Gastrocnemius medialis (tissue), 4 donors: ENCODE measurements at regions not wholly inside any gene's neighbourhood (a gene's known extent, or its start where the extent isn't known, plus 50 kb on each side); places are given as distances from the start of the nearest gene placed in this dataset.

Experiments used
- ATAC-seq, 2 donors: fragments of 150-250 bp; one replicate each; pipeline ENCODE4 v1.9.1; 2016
- DNase-seq, 2 donors: peaks; one replicate each; pipeline ENCODE4 v3.0.0-alpha.2; 2019
- H3K27ac ChIP-seq, 4 donors: fragments of 200-600 bp; sonication (generic); 1 replicate in 1 of 4; 2 replicates in 3 of 4; pipeline ENCODE4 v1.5.1; 2016 to 2018; ENCODE audit warnings: mild to moderate bottlenecking in 2 of 4, moderate library complexity in 1 of 4
- H3K27me3 ChIP-seq, 3 donors: fragments of 200-600 bp; sonication (generic) in 2 of 3; 1 replicate in 1 of 3; 2 replicates in 2 of 3; pipeline versions ENCODE4 v1.5.1 to v1.6.0; 2016 to 2019; ENCODE audit warnings: mild to moderate bottlenecking in 1 of 3, moderate library complexity in 1 of 3
- H3K36me3 ChIP-seq, 2 donors: fragments of 200-600 bp; sonication (generic) in 1 of 2; one replicate each; pipeline ENCODE4 v1.5.1; 2017 to 2018
- H3K4me1 ChIP-seq, 2 donors: fragments of 200-600 bp; sonication (generic) in 1 of 2; one replicate each; pipeline ENCODE4 v1.5.1; 2016 to 2017; ENCODE audit warnings: mild to moderate bottlenecking in 2 of 2
- H3K4me3 ChIP-seq, 4 donors: fragments of 200-600 bp; sonication (generic) in 3 of 4; 1 replicate in 1 of 4; 2 replicates in 3 of 4; pipeline ENCODE4 v1.5.1; 2016 to 2019; ENCODE audit warnings: mild to moderate bottlenecking in 2 of 4
- H3K9me3 ChIP-seq, 3 donors: fragments of 200-600 bp; sonication (generic) in 2 of 3; 1 replicate in 1 of 3; 2 replicates in 2 of 3; pipeline ENCODE4 v1.5.1; 2016 to 2019
- POLR2A ChIP-seq, 2 donors: fragments of 450-650 bp; IDR thresholded peaks; one replicate each; pipeline ENCODE4 v1.6.1; 2017; ENCODE audit warnings: antibody characterized with exemption in 2 of 2, mild to moderate bottlenecking in 2 of 2, moderate library complexity in 2 of 2
- in situ Hi-C, 4 donors: fragments of 200-750 bp; cut with MboI; loops; one replicate each; pipeline versions ENCODE4 v1.15.0 to v1.8.0; 2017; ENCODE audit warnings: low sequenced_read_pairs in 4 of 4
- intact Hi-C: fragments of 100-400 bp; cut with DNase I; formaldehyde crosslinking; loops from one replicate; pipeline ENCODE4 v1.15.1; 2023; ENCODE audit warnings: low total_unique reads
- TF ChIP-seq, protein P1 (sequence below), 5 experiments: fragments of 450-650 bp in 3 of 5; fragments of 200-600 bp in 2 of 5; sonication (generic) in 2 of 5; IDR thresholded peaks in 4 of 5; conservative IDR thresholded peaks in 1 of 5; 1 replicate in 4 of 5; 2 replicates in 1 of 5; pipeline ENCODE4 v1.5.1; 2016 to 2019; ENCODE audit warnings: antibody characterized with exemption in 5 of 5, mild to moderate bottlenecking in 3 of 5, moderate library complexity in 3 of 5

DNA sequence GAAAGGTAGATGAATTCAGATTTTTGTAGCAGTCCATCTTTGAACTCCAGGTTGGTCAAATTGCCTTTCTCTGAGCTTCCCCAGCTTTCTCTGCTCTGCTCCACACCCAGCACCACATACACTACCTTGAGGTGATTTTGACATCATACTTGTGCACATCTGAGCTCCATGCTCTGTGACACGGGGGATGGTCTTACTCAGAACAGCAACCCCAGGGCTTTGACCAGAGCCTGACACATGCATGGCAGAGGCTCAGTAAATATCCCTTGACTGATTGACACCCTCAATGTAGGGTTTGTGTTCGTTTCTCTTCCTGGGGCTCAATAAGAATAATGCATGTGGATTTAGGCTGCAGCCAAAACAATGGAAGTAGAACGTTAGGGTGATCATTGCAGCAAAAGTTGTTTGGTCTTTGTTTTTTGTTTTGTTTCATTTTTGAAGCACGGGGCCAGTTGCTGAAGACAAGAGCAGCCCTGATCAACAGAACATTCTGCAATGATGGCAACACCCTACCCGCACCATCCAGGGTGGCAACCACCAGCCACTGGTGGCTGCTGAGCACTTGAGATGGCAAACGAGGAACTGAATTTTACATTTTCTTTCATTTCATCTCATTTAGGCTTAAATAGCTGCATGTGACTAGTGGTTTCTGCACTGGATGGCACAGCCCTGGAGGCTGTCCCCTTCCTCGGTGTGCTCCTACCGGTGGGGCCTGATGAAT is 224.8 kb upstream of the TNRC6C start:
- Histone ChIP-seq H3K4me3 (no peak overlapping the region), H3K4me1 (peaks cover 22 to 28% of the 10 kb centered on the region in 2 donors), H3K27ac (peak overlapping the region; percentile 57 to 74 (median 66)), H3K9me3 (peaks cover 0 to 3% (median 0%) of the 10 kb centered on the region in 3 donors), H3K36me3 (no peaks in the 10 kb centered on the region), H3K27me3 (peaks cover 0 to 17% (median 13%) of the 10 kb centered on the region in 3 donors)
- DNase-seq (no peak), ATAC-seq (no peak)
- intact Hi-C loops, result no loop called here
- in situ Hi-C loops, result loop anchor here in 1 of 4 donors (25.0 kb wide), 1 partner anchor 696 kb away; no protein-coding TSS in a partner anchor
- TF ChIP-seq, protein P1, sequence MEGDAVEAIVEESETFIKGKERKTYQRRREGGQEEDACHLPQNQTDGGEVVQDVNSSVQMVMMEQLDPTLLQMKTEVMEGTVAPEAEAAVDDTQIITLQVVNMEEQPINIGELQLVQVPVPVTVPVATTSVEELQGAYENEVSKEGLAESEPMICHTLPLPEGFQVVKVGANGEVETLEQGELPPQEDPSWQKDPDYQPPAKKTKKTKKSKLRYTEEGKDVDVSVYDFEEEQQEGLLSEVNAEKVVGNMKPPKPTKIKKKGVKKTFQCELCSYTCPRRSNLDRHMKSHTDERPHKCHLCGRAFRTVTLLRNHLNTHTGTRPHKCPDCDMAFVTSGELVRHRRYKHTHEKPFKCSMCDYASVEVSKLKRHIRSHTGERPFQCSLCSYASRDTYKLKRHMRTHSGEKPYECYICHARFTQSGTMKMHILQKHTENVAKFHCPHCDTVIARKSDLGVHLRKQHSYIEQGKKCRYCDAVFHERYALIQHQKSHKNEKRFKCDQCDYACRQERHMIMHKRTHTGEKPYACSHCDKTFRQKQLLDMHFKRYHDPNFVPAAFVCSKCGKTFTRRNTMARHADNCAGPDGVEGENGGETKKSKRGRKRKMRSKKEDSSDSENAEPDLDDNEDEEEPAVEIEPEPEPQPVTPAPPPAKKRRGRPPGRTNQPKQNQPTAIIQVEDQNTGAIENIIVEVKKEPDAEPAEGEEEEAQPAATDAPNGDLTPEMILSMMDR (IDR thresholded peaks at IDR 0.05 in 4 of 5, conservative IDR thresholded peaks at IDR 0.05 in 1 of 5), result no peak
- no peak for TF ChIP-seq POLR2A (IDR thresholded peaks at IDR 0.05)

DNA sequence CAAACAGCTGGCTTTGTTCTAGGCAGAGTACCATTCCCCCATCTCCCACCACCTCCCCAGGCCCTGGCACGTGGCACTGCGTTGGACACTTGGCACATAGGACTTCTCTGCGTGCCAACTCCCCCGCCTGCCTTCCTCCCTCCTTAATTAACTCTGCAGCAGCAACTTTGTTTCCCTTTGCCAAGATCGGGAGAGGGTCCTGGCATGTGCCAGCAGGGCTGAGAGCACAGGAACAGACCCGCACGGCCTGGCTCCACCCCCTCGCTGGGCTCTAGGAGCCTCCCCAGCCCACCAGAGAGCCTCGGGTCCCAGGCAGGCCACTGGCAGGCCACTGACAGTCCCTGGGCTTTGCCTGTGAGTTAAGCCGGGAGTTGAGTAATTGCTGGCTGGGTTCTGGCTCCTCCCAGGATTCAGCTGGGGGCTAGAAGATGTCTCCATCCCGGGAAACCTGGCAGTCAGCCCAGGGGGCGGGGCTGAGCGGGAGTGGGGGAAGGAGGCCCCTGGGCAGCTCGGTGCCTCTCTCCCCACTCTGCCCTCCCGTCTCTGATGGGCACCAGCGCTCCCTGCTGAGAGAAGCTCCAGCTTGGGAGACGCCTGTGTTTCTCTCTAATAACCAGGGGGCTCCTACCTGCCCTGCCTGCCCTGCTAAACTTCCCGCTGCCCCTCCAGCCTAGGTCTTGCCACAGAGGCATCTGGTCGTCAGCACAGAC is 224.0 kb upstream of the TNRC6C start:
- in situ Hi-C loops (loop anchor here in 1 of 4 donors (25.0 kb wide), 1 partner anchor 697 kb away; no protein-coding TSS in a partner anchor), intact Hi-C loops (no loop called here)
- peaks cover 0 to 3% (median 0%) of the 10 kb centered on the region in 3 donors for H3K9me3 ChIP-seq
- H3K27me3 ChIP-seq, result peaks cover 0 to 17% (median 13%) of the 10 kb centered on the region in 3 donors
- peak; percentile 58 to 72 for DNase-seq
- peaks cover 27 to 28% of the 10 kb centered on the region in 2 donors for H3K4me1 ChIP-seq
- peak overlapping the region in 1 of 4 donors; percentile 24 for H3K4me3 ChIP-seq
- no peaks in the 10 kb centered on the region for H3K36me3 ChIP-seq
- H3K27ac ChIP-seq, result peak overlapping the region; percentile 57 to 74 (median 66)
- no peak for TF ChIP-seq POLR2A (IDR thresholded peaks at IDR 0.05)
- TF ChIP-seq, protein P1 (IDR thresholded peaks at IDR 0.05 in 4 of 5, conservative IDR thresholded peaks at IDR 0.05 in 1 of 5), result no peak
- ATAC-seq, result peak; percentile 65 to 71

DNA sequence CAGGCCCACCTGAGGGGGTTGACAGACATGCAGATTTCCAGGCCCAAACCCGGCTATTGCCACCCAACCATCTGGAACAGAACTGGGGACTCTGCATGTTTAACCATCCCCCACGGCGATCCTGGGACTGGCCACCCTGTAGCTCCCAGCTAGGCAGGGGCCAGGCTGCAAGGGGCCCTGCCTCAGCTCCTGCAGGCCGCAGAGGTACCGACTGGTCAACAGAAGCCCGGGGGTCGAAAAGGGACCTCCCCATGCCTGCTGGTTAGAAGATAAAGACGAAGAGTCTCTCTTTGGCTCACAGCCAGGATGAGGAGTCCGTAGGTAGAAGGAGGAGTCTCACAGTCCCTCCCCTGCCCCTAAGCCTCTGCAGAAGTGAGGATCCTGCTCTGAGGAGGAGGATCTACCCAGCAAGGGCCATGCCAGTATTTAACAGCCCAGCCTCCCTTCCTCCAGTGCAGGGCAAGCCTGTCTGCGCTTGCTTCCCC is 223.4 kb upstream of the TNRC6C start:
- peaks cover 27 to 28% of the 10 kb centered on the region in 2 donors for H3K4me1 ChIP-seq
- H3K27me3 ChIP-seq, result peaks cover 0 to 17% (median 15%) of the 10 kb centered on the region in 3 donors
- H3K4me3 ChIP-seq, result no peak overlapping the region
- H3K27ac ChIP-seq, result peak overlapping the region; percentile 57 to 74 (median 66)
- DNase-seq, result no peak
- intact Hi-C loops (no loop called here), in situ Hi-C loops (loop anchor here in 1 of 4 donors (25.0 kb wide), 1 partner anchor 698 kb away; no protein-coding TSS in a partner anchor)
- H3K9me3 ChIP-seq, result peaks cover 0 to 3% (median 0%) of the 10 kb centered on the region in 3 donors
- TF ChIP-seq, protein P1 (IDR thresholded peaks at IDR 0.05 in 4 of 5, conservative IDR thresholded peaks at IDR 0.05 in 1 of 5), result no peak
- TF ChIP-seq POLR2A (IDR thresholded peaks at IDR 0.05), result no peak
- no peak for ATAC-seq
- H3K36me3 ChIP-seq, result no peaks in the 10 kb centered on the region

DNA sequence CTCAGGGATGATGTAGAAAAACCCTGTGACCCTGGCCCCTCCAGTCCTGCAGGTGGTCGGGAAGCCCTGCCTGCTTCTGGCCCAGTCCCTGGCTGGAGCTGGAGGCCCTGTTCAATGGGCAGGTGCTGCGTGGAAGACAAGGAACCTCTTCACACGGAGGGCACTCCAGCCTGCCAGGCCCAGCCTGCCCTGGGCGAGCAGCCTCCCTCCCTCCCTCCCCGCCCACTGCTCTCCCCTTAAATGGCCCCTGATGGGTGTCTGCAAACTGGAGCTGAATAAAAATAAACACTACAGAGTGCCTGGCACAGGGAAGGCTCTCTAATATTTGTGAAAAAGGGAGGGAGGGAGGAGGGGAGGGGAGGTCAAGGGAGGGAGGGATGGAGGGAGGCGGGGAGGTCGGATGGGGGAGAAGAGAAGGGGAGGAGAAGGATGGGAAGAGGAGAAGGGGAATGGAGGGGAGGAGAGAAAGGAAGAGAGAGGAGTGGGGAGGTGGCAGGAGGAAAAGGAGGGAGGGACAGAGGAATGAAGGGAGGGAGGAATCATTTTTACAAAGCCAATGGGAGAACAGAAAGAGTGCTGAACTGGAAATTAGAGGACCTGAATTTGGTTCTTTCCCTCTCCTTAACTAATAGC is 222.8 kb upstream of the TNRC6C start:
- H3K4me1 ChIP-seq, result peaks cover 27 to 28% of the 10 kb centered on the region in 2 donors
- in situ Hi-C loops, result loop anchor here in 1 of 4 donors (25.0 kb wide), 1 partner anchor 698 kb away; no protein-coding TSS in a partner anchor
- H3K36me3 ChIP-seq, result no peaks in the 10 kb centered on the region
- TF ChIP-seq, protein P1 (IDR thresholded peaks at IDR 0.05 in 4 of 5, conservative IDR thresholded peaks at IDR 0.05 in 1 of 5), result no peak
- TF ChIP-seq POLR2A (IDR thresholded peaks at IDR 0.05), result no peak
- peaks cover 0 to 3% (median 0%) of the 10 kb centered on the region in 3 donors for H3K9me3 ChIP-seq
- H3K4me3 ChIP-seq, result no peak overlapping the region
- DNase-seq (no peak), ATAC-seq (peak; percentile 11 to 22)
- H3K27ac ChIP-seq, result peak overlapping the region; percentile 57 to 74 (median 66)
- H3K27me3 ChIP-seq, result peaks cover 0 to 17% (median 17%) of the 10 kb centered on the region in 3 donors
- intact Hi-C loops, result no loop called here
